ENCODE measurements at regions not wholly inside any gene's neighbourhood (a gene's known extent, or its start where the extent isn't known, plus 50 kb on each side); places are given as distances from the start of the nearest gene placed in this dataset.
A peak's percentile ranks its signal among the peaks of the same experiment; 100 is the strongest.

- no peak for DNase-seq (ENCODE audit: low read depth)
- TF ChIP-seq CTCF (IDR thresholded peaks at IDR 0.05; ENCODE audit: insufficient read depth, low read length, poor library complexity, severe bottlenecking) = no peak
- Histone ChIP-seq H3K4me3 (ENCODE audit: low read depth, low read length) (no peak overlapping the region), H3K36me3 (ENCODE audit: control insufficient read depth, insufficient read depth, low read length) (no peaks in the 10 kb centered on the region), H3K27me3 (ENCODE audit: control insufficient read depth, insufficient read depth, low read length) (no peaks in the 10 kb centered on the region)
Observed at GRCh38 chr15:62848632-62849050, 193.9 kb upstream of the TPM1 start.

- TF ChIP-seq CTCF (IDR thresholded peaks at IDR 0.05; ENCODE audit: insufficient read depth, low read length, poor library complexity, severe bottlenecking) = no peak
- DNase-seq (ENCODE audit: low read depth) = no peak
- Histone ChIP-seq H3K27me3 (ENCODE audit: control insufficient read depth, insufficient read depth, low read length) (no peaks in the 10 kb centered on the region), H3K4me3 (ENCODE audit: low read depth, low read length) (no peak overlapping the region), H3K36me3 (ENCODE audit: control insufficient read depth, insufficient read depth, low read length) (no peaks in the 10 kb centered on the region)
Observed at GRCh38 chr15:62849316-62850106, 193.0 kb upstream of the TPM1 start.

- Histone ChIP-seq H3K36me3 (ENCODE audit: control insufficient read depth, insufficient read depth, low read length) (no peaks in the 10 kb centered on the region), H3K27me3 (ENCODE audit: control insufficient read depth, insufficient read depth, low read length) (no peaks in the 10 kb centered on the region), H3K4me3 (ENCODE audit: low read depth, low read length) (no peak overlapping the region)
- no peak for TF ChIP-seq CTCF (IDR thresholded peaks at IDR 0.05; ENCODE audit: insufficient read depth, low read length, poor library complexity, severe bottlenecking)
- no peak for DNase-seq (ENCODE audit: low read depth)
Observed at GRCh38 chr15:62850318-62850717, 192.2 kb upstream of the TPM1 start.

- Histone ChIP-seq H3K4me3 (ENCODE audit: low read depth, low read length) (no peak overlapping the region), H3K36me3 (ENCODE audit: control insufficient read depth, insufficient read depth, low read length) (no peaks in the 10 kb centered on the region), H3K27me3 (ENCODE audit: control insufficient read depth, insufficient read depth, low read length) (no peaks in the 10 kb centered on the region)
- peak; percentile 90 for DNase-seq (ENCODE audit: low read depth)
- TF ChIP-seq CTCF (IDR thresholded peaks at IDR 0.05; ENCODE audit: insufficient read depth, low read length, poor library complexity, severe bottlenecking) = no peak
Observed at GRCh38 chr15:62850791-62851291, 191.7 kb upstream of the TPM1 start.

GRCh38 chr15:62853114-62853840 lies 189.3 kb upstream of the TPM1 start:
- TF ChIP-seq CTCF (IDR thresholded peaks at IDR 0.05; ENCODE audit: insufficient read depth, low read length, poor library complexity, severe bottlenecking) = no peak
- DNase-seq (ENCODE audit: low read depth) = no peak
- no peak overlapping the region for H3K4me3 ChIP-seq (ENCODE audit: low read depth, low read length)
- no peaks in the 10 kb centered on the region for H3K27me3 ChIP-seq (ENCODE audit: control insufficient read depth, insufficient read depth, low read length)
- no peaks in the 10 kb centered on the region for H3K36me3 ChIP-seq (ENCODE audit: control insufficient read depth, insufficient read depth, low read length)

Measured in kidney epithelial cell (primary cell).